ENCODE measurements at regions not wholly inside any gene's neighbourhood (a gene's known extent, or its start where the extent isn't known, plus 50 kb on each side); places are given as distances from the start of the nearest gene placed in this dataset.
"Not testable (repeated sequence)": the region's sequence is repeated elsewhere in the genome, so short reads cannot be mapped to it uniquely, and the experiment has no call there.

DNA sequence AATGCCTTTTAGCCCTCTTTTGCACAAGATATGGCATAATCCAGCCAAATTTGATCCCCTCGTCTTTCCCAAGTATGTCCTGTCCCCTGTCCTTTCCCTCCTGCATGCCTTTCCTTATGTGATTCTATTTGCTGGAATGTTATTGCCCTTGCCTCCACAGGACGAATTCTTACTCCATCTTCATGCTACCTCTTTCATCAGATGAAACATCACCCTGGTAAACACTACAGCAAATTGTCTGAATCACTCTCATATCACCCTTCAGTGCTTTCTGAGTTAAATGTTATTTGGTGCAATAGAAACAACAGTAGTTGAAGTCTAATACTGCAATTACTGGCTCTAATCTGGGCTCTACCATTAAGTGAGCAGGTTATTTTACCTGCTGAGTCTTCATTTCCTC is 52.2 kb upstream of the FAT1 start:
- no peak for DNase-seq

DNA sequence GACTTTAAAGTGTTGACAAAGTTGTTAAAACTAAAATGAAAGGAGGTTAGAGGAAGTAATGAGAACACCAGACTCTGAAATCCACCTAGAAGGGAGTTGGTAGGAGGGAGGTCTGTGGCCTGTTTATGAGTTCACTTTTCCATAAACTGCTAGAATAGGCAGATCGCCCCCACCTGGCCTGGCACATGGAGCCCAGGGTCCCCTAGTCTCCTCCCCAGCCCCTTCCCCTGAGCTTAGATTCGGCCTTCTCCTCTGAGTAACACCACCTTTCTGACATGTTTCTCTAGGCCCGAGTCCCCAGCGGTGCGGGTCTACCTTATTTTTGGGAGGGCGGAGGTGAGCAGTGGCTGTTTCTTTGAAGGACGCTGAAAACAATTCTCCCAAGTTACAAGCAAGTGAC is 54.5 kb upstream of the FAT1 start:
- no peak for DNase-seq

DNA sequence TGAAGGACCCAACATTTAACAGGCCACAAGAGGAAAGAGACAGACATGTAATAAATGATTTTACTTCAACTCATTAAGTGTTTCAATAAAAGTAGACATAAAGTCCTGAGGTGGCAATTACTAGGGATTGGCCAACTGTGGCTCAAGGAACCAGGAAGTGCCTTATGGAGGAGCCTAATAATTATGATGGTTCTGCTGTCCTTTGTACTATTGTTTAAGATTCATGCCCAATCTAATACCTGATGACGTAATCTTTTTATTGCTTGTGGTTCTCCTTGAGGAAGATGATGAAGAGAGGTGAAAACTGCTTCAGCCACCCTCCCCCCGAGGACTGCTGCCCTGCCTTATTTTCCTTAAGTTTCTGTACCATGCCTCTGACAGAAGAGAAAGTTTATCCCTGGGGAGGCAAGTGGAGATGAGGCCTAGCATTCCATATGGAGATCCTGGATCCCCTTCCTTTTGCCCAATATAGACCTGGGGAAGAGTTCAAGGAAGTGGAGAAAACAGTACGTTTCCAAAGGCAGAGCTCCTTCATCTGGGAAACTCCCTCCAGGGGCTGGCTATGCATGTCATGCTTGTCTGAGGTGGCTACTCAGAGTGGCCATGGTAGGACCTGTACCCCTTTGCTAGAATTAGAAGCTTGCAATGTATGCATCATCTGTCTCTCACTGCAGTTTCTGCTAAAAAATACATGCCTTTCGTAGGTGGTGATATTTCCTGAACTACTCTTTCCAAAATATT is 56.8 kb upstream of the FAT1 start:
- no peak for DNase-seq

DNA sequence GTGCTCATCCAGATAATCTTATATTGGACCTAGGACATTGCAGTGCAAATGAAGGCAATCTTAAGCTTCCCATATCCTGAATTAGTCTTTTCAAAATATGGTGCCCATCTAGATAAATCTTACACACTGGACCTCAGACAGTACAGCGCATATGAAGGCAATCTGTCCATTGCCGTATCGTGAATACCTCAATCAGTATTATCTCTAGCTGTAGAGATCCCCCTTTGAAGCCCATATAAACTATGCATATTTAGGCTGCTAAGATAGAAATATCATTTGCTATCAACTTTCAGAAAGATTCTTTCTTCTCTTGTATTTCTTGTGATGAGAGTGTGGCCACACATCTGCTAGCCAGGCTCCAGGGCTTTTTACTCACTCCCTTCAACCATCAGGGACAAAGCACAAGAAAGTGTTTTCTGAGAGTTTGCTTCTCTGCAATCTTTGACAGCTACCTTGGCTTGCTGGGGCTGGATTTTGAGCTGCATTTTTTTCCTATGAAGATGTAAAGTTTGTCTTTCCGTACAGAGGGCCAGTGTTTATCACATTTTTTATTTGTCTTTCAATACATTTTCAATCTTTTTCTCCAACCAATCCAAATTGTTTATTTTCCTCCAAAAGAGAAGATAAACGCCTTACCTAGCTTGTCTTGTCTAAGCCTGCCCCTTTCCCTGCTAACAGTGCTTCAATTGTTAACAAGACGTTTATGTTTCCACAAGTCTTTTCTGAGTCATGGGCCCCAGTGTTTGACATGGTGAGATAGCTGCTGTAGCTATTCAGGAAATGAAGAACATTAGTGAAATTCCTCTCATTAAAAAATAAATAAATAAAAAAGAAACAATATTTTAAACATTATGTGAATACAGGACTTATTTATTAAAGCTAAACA is 57.6 kb upstream of the FAT1 start:
- DNase-seq = no peak

DNA sequence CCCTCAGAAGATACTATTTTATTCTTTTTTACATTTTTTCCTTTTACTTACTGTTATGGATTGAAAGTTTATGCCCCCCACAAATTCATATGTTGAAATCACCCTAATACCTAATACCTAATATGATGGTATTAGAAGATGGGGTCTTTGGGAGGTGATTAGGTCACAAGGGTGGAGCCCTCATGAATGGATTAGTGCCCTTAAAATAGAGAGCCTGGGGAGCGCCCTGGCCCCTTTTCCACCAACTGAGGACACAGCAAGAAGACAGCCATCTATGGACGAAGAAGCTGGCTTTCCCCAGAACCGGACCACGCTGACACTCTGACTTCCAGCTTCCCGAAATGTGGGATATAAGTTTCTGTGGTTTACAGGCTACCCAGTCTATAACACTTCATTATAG is 58.6 kb upstream of the FAT1 start:
- DNase-seq = no peak

DNA sequence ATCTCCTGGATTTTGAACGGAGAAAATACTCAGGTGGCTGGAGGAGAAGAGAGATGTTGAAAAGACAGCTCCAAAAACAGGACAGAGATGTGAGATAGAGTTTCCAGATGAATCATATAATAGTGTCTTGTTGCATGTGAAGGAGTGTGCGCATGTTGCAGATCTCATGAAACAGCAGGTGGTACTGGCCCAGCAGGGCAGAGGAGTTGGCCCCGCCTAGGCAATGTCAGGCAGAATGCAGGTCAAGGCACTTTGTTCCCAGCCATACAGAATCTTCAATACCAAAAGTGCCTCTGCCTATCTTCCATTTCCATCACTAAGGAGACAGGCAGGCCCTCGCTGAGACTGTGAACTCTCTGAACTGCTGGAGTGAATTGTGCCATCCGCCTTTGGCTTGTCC is 63.9 kb upstream of the FAT1 start:
- DNase-seq = no peak

DNA sequence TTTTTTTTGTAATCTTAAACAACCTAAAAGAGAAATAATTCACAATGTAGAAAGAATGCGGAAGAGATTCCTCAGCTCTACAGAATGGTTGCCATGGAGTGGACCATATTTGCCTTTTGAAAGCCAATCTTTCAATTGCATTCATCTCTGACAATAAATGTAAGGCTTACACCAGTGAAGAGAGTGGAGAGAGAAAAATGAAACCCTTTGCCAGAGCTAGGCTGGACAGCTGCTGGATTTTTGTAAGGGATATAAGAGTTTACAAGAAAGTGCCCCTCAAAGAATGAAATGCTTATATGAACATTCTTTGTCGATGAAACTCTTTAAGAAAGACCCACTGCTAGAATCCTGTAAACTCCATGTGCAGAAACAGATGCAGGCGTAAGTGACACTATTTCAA is 66.0 kb upstream of the FAT1 start:
- DNase-seq = no peak

DNA sequence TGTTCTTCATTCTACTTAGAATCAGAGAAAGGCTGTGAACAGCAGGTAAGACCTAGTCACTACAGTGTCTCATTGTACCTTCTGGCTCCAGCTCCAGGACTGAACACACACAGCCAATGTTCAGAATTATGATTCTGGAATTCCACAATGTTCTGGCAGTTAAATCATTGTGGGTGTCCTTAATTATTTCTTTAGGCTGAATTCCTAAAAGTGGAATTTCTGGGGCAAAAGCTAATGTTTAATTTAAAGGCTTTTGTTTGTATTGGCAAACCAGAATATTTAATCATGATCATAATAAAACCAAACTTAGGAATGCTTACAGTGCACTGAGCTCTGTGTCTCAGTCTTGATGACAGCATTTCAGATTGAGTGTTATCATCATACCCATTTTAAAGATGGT is 67.0 kb upstream of the FAT1 start:
- DNase-seq = no peak

DNA sequence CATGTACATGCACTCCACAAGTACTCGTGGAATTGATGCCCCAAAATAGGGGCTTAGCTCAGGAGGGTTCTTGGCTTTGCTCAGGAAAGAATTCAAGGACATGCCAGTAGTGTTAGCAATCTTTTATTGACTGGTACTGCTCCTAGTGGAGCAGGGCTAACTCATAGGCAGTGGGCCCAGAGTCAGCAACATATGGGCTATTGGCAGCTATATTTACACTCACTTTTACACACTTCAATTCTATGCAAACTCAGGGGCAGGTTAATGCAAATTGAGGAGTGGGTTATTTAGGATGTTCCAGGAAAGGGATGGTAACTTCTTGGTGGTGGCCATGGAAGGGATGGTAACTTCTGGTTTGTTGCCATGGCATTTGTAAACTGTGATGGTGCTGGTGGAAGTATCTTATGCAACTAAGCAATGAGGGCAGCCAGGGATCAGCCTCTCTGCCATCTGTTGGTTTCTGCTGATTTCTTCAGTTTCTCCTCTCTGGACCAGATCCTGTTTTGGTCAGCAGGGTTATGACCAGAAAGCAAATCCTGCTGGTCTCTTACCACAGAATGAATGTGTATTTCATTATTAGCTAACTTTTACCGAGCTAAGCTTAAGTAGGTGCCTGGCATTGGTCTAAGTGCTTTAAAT is 69.2 kb upstream of the FAT1 start:
- DNase-seq = no peak

DNA sequence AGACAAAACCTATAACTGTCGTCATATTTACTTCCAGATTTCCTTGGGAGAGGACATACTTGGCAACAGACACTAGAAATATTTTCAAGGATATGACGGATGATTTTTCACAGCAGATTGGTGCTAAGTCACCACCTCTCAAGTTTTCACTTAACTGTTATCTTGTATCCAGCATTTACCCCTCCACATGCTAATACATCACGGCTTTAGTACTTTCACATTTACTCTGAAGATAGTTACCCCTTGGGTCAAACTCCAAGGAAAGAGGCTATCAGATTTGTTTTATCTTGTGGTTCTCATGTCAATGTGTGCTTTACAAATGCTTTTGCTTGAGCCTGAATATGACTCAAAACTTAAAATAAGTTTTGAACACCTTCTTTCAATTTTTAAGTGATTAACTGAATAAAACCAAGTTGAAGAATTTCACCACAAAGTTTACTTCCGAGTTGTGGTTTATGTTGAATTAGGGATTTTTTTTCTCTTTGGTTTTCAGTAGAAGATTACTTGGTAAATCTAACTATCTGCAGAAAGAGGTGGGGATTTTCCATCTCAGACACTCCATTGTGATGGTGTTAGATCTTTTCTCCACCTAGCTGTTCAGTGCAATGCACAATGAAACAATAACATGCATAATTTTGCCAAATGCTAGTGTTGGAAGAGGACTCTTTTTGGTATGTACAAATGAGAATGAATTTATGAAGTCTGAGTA is 75.4 kb upstream of the FAT1 start:
- no peak for DNase-seq

DNA sequence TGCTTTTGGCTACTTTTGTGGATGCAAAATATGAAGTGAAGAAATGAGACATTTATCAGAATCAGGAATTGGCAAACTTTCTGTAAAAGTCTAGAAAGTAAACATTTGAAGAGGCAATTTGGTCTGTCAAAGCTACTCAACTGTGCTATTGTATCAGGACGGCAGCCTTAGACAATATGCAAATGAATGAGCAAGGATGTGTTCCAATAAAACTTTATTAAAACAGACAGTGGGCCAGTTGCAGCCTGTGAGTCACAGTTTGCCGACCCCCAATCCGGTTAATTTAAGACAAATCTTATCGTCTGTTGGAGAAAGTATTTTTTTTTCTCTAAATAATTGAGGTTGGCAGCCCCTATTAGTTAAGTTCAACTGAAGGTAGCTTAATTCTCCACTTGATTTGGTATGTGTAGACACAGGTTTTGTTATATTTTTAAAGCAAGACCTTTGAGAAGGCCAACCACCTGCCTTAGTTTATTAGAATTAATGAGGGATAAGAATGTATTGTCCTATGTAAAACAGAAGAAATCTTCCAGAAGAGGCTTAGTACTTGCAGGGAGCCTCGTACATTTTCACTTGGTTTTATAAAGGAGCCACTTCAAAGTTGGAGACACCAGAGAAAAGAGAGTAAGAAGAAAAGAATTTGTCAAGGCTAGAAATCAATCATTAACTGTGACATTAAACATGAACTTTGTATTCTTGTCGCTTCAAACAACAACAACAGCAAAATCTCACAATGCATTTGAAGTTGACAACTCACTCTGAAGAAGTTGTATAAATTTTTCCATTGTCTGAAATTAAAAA is 81.6 kb upstream of the FAT1 start:
- no peak for DNase-seq

DNA sequence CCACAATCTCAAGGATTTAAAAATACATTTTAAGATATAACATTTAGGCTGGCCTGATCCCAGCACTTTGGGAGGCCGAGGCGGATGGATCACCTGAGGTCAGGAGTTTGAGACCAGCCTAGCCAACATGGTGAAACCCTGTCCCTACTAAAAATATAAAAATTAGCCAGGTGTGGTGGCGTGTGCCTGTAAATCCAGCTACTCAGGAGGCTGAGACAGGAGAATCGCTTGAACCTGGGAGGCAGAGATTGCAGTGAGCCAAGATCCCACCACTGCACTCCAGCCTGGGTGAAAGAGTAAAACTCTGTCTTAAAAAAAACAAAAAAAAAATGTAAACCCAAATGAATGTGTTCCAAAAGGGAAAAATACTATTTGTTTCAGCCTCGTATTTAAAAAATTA is 82.3 kb upstream of the FAT1 start:
- DNase-seq = not testable (repeated sequence)

DNA sequence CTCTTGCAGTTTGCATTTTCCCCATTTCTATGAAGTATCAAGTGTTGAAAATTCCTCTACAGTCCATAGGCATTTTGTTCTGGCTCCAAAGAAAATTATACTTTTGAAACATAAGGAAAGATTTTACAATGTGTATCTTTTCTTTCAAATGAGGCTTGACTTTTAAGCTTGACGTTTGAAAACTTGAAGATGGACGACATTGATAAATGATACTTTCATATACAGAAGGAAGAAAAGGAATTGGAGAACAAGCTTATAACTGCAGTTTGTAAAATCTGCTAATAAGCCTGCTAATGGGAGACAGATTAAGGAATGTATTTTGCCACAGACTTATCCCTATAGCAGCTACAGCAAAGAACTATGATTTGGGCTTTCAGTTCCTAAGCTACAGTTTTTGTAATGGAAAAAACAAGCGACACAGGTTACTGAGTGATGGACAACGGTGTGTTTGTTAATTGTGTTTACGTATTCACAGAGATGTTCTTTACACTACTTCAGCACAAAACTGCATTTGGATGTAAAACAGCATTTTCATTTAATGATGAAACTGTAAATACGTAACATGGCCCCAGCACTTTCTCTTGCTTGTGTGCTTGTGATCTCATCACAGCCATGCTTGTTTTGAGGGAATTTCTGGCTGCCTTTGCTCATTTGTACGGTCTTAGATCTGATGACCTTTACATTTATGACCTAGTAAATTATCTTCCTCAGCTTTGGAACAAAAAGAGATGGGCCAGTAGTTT is 83.2 kb upstream of the FAT1 start:
- no peak for DNase-seq

DNA sequence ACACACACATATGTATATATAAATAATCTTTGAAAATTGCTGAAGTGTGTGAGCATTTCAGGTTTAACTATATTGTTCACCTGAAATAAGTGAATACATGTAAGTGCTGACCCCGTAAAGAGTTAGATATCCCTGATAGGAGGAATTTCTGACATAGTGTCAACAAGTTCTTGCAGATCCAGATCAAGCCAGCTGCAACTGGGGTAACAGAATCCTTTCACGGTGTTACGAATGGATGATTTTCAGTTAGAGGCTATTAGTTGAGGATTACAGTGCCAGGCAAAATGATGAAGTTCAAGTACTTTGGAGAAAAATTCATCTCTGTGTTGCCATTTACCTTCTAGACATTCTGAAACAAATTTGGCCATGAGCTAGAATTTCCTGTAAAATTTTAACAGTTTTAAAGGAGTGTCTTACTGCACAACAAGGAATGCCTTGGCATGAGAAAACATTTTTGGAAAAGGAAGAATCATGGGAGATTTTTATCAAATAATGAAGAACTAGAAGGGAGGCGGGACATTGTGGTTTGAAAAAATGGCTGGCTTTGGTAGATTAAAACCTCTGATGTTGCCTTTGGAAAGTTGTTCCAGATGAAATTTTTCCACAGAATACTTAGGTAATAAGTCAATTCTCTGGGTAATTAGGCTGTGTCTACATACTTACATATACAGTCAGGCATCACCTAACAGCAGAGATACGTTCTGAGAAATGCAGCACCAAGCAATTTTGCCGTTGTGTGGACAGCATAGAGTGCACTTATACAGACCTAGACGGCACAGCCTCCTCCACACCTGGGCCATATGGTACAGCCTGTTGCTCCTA is 84.4 kb upstream of the FAT1 start:
- DNase-seq = no peak

DNA sequence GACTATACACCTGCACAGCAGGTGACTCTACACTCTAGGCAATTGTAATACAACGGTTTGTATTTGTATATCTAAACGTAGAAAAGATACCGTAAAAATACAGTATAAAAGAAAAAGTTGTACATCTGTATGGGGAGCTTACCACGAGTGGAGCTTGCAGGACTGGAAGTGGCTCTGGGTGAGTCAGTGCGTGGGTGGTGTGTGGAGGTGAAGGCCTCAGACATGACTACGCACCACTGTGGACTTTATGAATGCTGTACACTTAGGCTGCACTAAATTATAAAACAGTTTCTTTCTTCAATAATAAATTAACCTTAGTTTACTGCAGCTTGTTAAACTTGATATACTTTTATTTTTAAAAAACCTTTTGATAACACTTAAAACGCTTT is 85.0 kb upstream of the FAT1 start:
- no peak for DNase-seq

DNA sequence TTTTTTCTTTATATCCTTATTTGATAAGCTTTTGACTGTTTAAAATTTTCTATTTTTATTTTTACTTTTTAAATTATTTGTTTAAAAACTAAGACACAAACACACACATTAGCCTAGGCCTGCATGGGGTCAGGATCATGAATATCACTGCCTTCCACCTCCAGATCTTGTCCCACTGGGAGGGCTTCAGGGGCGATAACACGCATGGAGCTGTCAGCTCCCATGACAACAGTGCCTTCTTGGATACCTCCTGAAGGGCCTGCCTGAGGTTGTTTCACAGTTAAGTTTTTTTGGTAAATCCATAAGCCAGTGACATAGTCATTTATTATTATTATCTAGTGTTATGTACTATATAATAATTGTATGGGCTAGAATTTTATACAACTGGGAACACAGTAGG is 85.4 kb upstream of the FAT1 start:
- no peak for DNase-seq

DNA sequence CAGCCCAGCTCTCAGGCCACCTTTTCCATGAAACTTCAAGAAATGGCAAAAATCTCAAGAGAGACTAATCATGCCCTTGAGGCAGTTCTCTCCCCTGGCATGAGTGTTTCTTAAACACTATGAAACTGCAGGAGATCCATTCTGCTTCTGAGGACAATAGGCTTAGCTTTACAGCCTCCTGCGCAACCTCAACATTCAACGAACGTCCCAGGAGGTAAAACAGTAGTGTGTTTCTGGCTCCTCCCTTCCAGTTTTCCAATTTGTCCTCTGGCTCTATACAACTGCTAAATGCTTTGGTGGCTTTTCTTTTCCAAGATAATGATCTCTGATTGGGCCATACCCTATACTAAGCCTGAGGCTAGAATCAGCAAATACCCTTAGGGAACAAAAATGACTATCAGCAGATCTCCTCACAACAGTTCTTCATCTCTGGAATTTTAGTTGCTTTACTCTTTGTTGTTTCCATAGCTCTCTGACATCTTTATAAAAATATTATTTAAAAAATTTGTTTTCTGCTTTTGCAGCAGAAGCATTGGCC is 87.0 kb upstream of the FAT1 start:
- DNase-seq = no peak

DNA sequence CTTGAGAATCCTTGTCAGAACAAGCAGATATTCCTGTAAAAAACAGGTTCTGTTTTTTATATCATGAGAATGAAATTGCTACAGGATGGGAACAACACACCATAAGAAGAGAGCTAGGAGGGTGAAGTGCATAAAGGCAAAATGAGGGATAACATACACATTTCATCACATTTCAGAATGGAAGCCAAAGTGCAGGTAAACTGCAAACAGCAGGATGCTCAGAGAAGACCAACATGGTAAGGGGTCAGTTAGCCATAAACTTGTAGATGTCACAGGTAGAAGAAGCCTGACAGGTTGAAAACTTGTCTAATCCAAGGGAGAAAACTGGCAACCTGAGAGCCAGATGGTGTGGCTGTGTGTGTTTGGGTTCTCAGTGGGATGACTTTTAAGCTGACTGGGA is 88.9 kb upstream of the FAT1 start:
- no peak for DNase-seq

DNA sequence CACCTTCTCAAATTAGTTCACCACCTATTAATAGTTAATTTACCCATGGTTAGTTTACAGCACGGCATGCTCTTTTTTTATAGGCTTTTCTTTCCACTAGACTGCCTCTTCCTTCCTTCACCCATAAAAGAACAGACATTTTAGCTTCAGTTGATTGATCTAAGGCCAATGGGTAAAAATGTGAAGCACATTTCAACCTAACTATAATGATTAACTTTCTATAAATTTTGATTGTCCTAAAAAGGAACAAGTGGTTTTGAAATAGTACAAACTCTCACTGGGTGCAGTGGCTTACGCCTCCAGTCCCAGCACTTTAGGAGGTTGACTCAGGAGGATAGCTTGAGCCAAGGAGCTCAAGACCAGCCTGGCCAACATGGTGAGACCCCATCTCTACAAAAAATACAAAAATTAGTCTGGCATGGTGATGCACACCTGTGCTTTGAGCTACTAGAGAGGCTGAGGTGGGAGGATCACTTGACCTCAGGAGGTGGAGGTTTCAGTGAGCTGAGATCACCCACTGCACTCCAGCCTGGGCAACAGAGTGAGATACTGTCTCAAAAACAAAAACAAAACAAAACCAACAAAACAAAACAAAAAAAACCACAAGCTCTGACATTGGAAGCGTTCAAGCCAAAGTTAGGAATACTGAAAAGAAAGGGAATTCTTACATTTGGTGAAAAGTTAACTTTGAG is 89.9 kb upstream of the FAT1 start:
- DNase-seq = no peak

DNA sequence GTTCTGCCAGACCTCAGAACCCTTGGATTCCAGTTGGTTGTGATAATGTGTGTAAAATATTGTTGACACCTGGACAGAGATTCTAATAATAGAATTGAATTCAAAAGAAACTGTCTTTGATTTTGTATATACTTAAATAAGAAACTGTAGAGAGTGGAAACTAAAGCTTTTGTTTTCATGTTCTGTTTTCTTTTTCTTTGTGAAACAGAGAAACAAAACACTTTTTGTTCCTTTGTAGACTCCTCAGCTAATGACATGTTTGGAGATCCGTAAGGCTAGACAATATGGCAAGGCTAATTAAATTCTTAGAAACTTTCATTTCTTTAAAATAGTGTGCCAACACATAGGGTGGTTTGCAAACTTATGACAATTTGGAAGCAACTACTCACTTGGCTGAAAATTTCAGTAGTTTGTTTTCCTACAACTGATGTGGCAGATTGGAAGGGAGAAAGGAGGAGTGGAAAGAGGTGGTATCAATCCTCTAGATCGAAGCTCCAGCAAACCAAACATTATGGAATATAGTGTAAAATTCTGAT is 90.9 kb upstream of the FAT1 start:
- DNase-seq = no peak

Measured in NCI-H1105 (cell line).